Peyer's patch (tissue), 4 donors: ENCODE measurements at regions not wholly inside any gene's neighbourhood (a gene's known extent, or its start where the extent isn't known, plus 50 kb on each side); places are given as distances from the start of the nearest gene placed in this dataset.

ENCODE experiments used
- CTCF ChIP-seq, 6 experiments: fragments of 450-650 bp in 4 of 6; fragments of 200-600 bp in 2 of 6; sonication (generic) in 1 of 6; IDR thresholded peaks; one replicate each; pipeline ENCODE4 v1.5.1; 2017 to 2019; ENCODE audit warnings: antibody characterized with exemption in 6 of 6, mild to moderate bottlenecking in 3 of 6, moderate library complexity in 1 of 6
- POLR2A ChIP-seq, 2 donors: fragments of 450-650 bp; IDR thresholded peaks; one replicate each; pipeline ENCODE4 v1.5.1; 2017; ENCODE audit warnings: antibody characterized with exemption in 2 of 2, mild to moderate bottlenecking in 2 of 2, moderate library complexity in 2 of 2

GRCh38 chr5:42908086-42908485 is 96.4 kb upstream of the SELENOP start:
- TF ChIP-seq CTCF (IDR thresholded peaks at IDR 0.05), result no peak
- no peak for TF ChIP-seq POLR2A (IDR thresholded peaks at IDR 0.05)
